ENCODE measurements at regions not wholly inside any gene's neighbourhood (a gene's known extent, or its start where the extent isn't known, plus 50 kb on each side); places are given as distances from the start of the nearest gene placed in this dataset.

DNA sequence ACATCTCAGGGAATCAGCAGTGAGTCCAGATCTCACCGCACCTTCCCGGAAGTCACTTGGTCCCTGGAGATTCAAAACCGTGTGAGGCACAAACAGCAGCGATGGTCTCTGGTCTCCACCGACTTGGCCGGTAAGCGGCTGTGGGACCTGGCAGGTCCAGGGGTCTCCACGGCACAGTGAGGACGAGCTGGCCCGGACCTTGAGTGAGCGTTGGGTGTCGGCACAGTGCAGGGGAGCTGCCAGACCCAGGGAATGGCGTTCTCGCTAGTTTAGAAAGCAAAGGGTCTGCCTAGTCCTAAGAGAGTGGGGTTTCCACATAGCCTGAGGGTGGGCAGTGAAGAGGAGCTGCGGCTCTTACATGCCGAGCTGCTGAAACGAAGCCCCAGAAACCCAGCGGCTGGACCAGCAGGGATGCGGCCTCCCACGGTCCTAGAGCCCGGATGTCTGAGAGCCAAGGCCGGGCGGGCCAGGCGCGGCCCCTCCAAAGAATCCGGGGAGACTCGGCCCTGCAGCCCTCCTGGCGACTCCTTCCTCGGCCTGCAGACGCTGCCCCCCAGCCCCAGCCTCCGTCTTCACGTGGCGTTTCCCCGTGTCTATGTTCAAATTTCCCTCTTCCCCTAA, 185.0 kb downstream of the ERMARD start:
- H3K9ac ChIP-seq (ENCODE audit: low read depth, low read length) = no peak overlapping the region
- no peak overlapping the region for H2AFZ ChIP-seq (ENCODE audit: low read depth, low read length)
- no peaks in the 10 kb centered on the region for H3K4me1 ChIP-seq (ENCODE audit: insufficient read depth, low read length)
- H3K4me2 ChIP-seq (ENCODE audit: insufficient read depth, low read length) = no peak overlapping the region
- no peaks in the 10 kb centered on the region for H3K79me2 ChIP-seq (ENCODE audit: insufficient read depth, low read length)
- no peaks in the 10 kb centered on the region for H3K9me3 ChIP-seq (ENCODE audit: insufficient read depth, low read length, severe bottlenecking)
- no peak overlapping the region for H3K4me3 ChIP-seq (ENCODE audit: low read depth in 1 of 2, low read length in 2 of 2)
- no peak for ATAC-seq (ENCODE audit: insufficient read depth, low read depth)
- no peak for TF ChIP-seq EZH2 (IDR thresholded peaks at IDR 0.05; ENCODE audit: borderline replicate concordance, low read depth, low read length, severe bottlenecking)
- TF ChIP-seq, protein P1, sequence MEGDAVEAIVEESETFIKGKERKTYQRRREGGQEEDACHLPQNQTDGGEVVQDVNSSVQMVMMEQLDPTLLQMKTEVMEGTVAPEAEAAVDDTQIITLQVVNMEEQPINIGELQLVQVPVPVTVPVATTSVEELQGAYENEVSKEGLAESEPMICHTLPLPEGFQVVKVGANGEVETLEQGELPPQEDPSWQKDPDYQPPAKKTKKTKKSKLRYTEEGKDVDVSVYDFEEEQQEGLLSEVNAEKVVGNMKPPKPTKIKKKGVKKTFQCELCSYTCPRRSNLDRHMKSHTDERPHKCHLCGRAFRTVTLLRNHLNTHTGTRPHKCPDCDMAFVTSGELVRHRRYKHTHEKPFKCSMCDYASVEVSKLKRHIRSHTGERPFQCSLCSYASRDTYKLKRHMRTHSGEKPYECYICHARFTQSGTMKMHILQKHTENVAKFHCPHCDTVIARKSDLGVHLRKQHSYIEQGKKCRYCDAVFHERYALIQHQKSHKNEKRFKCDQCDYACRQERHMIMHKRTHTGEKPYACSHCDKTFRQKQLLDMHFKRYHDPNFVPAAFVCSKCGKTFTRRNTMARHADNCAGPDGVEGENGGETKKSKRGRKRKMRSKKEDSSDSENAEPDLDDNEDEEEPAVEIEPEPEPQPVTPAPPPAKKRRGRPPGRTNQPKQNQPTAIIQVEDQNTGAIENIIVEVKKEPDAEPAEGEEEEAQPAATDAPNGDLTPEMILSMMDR (IDR thresholded peaks at IDR 0.05; ENCODE audit: borderline replicate concordance, extremely low read depth, low read length, poor library complexity, severe bottlenecking) = no peak
- DNase-seq = no peak
- H4K20me1 ChIP-seq (ENCODE audit: insufficient read depth, low read length) = no peaks in the 10 kb centered on the region
- H3K36me3 ChIP-seq (ENCODE audit: insufficient read depth, low read length) = no peaks in the 10 kb centered on the region
- H3K27ac ChIP-seq (ENCODE audit: low read length) = no peak overlapping the region
- H3K27me3 ChIP-seq (ENCODE audit: insufficient read depth, low read length, poor library complexity) = no peaks in the 10 kb centered on the region

DNA sequence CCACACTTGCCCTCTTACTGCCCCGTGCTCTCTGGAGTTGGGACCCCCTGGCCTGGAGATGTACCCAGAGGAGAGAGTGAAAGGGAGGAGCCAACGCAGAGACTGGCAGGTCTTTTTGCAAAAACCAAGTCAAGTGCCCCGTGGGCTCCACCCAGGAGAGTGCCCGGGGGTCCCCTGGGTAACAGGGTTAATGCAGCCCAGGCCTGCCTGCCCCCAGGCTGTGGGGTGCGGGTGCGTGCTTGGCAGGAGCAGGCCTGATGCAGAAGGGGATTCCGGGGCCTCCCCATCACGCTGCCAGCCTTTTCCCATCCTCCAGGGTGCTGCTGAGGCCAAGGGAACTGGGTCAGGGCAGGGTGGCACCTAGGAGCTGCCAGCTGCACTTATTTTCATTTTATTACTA, 184.4 kb downstream of the ERMARD start:
- no peak overlapping the region for H3K4me2 ChIP-seq (ENCODE audit: insufficient read depth, low read length)
- no peak overlapping the region for H3K9ac ChIP-seq (ENCODE audit: low read depth, low read length)
- no peak overlapping the region for H3K4me3 ChIP-seq (ENCODE audit: low read depth in 1 of 2, low read length in 2 of 2)
- no peak overlapping the region for H2AFZ ChIP-seq (ENCODE audit: low read depth, low read length)
- TF ChIP-seq, protein P1 (IDR thresholded peaks at IDR 0.05; ENCODE audit: borderline replicate concordance, extremely low read depth, low read length, poor library complexity, severe bottlenecking) = no peak
- no peak for TF ChIP-seq EZH2 (IDR thresholded peaks at IDR 0.05; ENCODE audit: borderline replicate concordance, low read depth, low read length, severe bottlenecking)
- no peaks in the 10 kb centered on the region for H4K20me1 ChIP-seq (ENCODE audit: insufficient read depth, low read length)
- ATAC-seq (ENCODE audit: insufficient read depth, low read depth) = no peak
- no peak overlapping the region for H3K27ac ChIP-seq (ENCODE audit: low read length)
- no peak for DNase-seq
- no peaks in the 10 kb centered on the region for H3K9me3 ChIP-seq (ENCODE audit: insufficient read depth, low read length, severe bottlenecking)
- H3K36me3 ChIP-seq (ENCODE audit: insufficient read depth, low read length) = no peaks in the 10 kb centered on the region
- H3K4me1 ChIP-seq (ENCODE audit: insufficient read depth, low read length) = no peaks in the 10 kb centered on the region
- no peaks in the 10 kb centered on the region for H3K79me2 ChIP-seq (ENCODE audit: insufficient read depth, low read length)
- no peaks in the 10 kb centered on the region for H3K27me3 ChIP-seq (ENCODE audit: insufficient read depth, low read length, poor library complexity)

DNA sequence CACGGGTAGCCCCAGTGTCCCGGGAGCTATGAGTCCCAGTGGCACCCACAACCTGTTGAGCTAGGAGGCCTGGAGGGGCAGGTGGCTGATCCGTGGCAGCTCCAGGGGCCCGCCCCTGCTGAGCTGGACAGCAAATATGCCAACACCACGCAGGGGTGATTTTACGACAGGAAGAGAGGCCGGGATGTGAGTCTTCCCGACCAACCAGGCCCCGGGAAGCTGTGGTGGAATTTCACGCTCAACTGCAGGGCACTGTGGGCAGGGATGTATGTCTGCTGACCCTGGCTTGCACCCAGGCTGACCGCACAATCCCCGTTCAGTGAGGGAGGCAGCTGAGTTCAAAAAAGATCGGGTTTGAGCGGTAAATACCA, 183.9 kb downstream of the ERMARD start:
- ATAC-seq (ENCODE audit: insufficient read depth, low read depth) (no peak), DNase-seq (no peak)
- no peaks in the 10 kb centered on the region for H3K9me3 ChIP-seq (ENCODE audit: insufficient read depth, low read length, severe bottlenecking)
- no peak overlapping the region for H3K9ac ChIP-seq (ENCODE audit: low read depth, low read length)
- no peaks in the 10 kb centered on the region for H3K79me2 ChIP-seq (ENCODE audit: insufficient read depth, low read length)
- no peak overlapping the region for H2AFZ ChIP-seq (ENCODE audit: low read depth, low read length)
- no peaks in the 10 kb centered on the region for H4K20me1 ChIP-seq (ENCODE audit: insufficient read depth, low read length)
- no peak overlapping the region for H3K4me3 ChIP-seq (ENCODE audit: low read depth in 1 of 2, low read length in 2 of 2)
- no peaks in the 10 kb centered on the region for H3K27me3 ChIP-seq (ENCODE audit: insufficient read depth, low read length, poor library complexity)
- H3K4me1 ChIP-seq (ENCODE audit: insufficient read depth, low read length) = no peaks in the 10 kb centered on the region
- no peak overlapping the region for H3K4me2 ChIP-seq (ENCODE audit: insufficient read depth, low read length)
- TF ChIP-seq, protein P1 (IDR thresholded peaks at IDR 0.05; ENCODE audit: borderline replicate concordance, extremely low read depth, low read length, poor library complexity, severe bottlenecking) = no peak
- no peak for TF ChIP-seq EZH2 (IDR thresholded peaks at IDR 0.05; ENCODE audit: borderline replicate concordance, low read depth, low read length, severe bottlenecking)
- no peak overlapping the region for H3K27ac ChIP-seq (ENCODE audit: low read length)
- H3K36me3 ChIP-seq (ENCODE audit: insufficient read depth, low read length) = no peaks in the 10 kb centered on the region

Measured in DND-41 (cell line).